ENCODE measurements at regions not wholly inside any gene's neighbourhood (a gene's known extent, or its start where the extent isn't known, plus 50 kb on each side); places are given as distances from the start of the nearest gene placed in this dataset.

GRCh38 chr3:188064831-188065493 lies 89.0 kb upstream of the LPP start:
- no CpG with 5 or more reads among the region's 4 CpGs for WGBS (ENCODE audit: insufficient coverage)
- Mint-ChIP-seq H3K27ac (no peak overlapping the region), H3K27me3 (ENCODE audit: low read depth in 3 of 3) (peaks cover 0 to 3% (median 0%) of the 10 kb centered on the region in 3 donors), H3K4me1 (peaks cover 7% of the 10 kb centered on the region), H3K4me3 (no peak overlapping the region), H3K9me3 (no peaks in the 10 kb centered on the region), H3K36me3 (no peaks in the 10 kb centered on the region)
- intact Hi-C loops (cut with micrococcal nuclease) = no loop called here
- Histone ChIP-seq H3K4me3 (replicated peaks in 1 of 3; ENCODE audit: low read depth in 2 of 3, low read length in 3 of 3) (no peak overlapping the region), H3K27ac (ENCODE audit: low read depth in 1 of 2, low read length in 2 of 2) (no peak overlapping the region), H3K79me2 (ENCODE audit: insufficient read depth, low read length) (no peaks in the 10 kb centered on the region), H2AFZ (ENCODE audit: insufficient read depth, low read depth, low read length, poor library complexity, severe bottlenecking) (no peak overlapping the region), H4K20me1 (ENCODE audit: insufficient read depth, low read length) (no peaks in the 10 kb centered on the region), H3K36me3 (replicated peaks in 1 of 2; ENCODE audit: control insufficient read depth in 1 of 2, insufficient read depth in 2 of 2, low read length in 2 of 2) (no peaks in the 10 kb centered on the region), H3K4me2 (replicated peaks; ENCODE audit: extremely low read depth, low read length, poor library complexity, severe bottlenecking) (no peak overlapping the region), H3K27me3 (ENCODE audit: control insufficient read depth in 2 of 2, insufficient read depth in 2 of 2, low read length in 2 of 2) (no peaks in the 10 kb centered on the region), H3K4me1 (ENCODE audit: control insufficient read depth in 1 of 2, insufficient read depth in 2 of 2, low read length in 2 of 2) (no peaks in the 10 kb centered on the region), H3K9ac (ENCODE audit: insufficient read depth, low read length, poor library complexity, severe bottlenecking) (no peak overlapping the region), H3K9me3 (replicated peaks in 1 of 2; ENCODE audit: control insufficient read depth in 1 of 2, insufficient read depth in 1 of 2, low read length in 2 of 2) (no peaks in the 10 kb centered on the region)
- TF ChIP-seq CTCF (IDR thresholded peaks at IDR 0.05) = no peak
- DNase-seq = no peak

- DNase-seq = no peak
- peaks cover 0 to 3% (median 0%) of the 10 kb centered on the region in 3 donors for H3K27me3 Mint-ChIP-seq (ENCODE audit: low read depth in 3 of 3)
- Histone ChIP-seq H4K20me1 (ENCODE audit: insufficient read depth, low read length) (no peaks in the 10 kb centered on the region), H3K27me3 (ENCODE audit: control insufficient read depth in 2 of 2, insufficient read depth in 2 of 2, low read length in 2 of 2) (no peaks in the 10 kb centered on the region), H3K36me3 (replicated peaks in 1 of 2; ENCODE audit: control insufficient read depth in 1 of 2, insufficient read depth in 2 of 2, low read length in 2 of 2) (no peaks in the 10 kb centered on the region), H2AFZ (ENCODE audit: insufficient read depth, low read depth, low read length, poor library complexity, severe bottlenecking) (no peak overlapping the region), H3K9ac (ENCODE audit: insufficient read depth, low read length, poor library complexity, severe bottlenecking) (no peak overlapping the region), H3K9me3 (replicated peaks in 1 of 2; ENCODE audit: control insufficient read depth in 1 of 2, insufficient read depth in 1 of 2, low read length in 2 of 2) (no peaks in the 10 kb centered on the region), H3K4me3 (replicated peaks in 1 of 3; ENCODE audit: low read depth in 2 of 3, low read length in 3 of 3) (no peak overlapping the region), H3K4me1 (ENCODE audit: control insufficient read depth in 1 of 2, insufficient read depth in 2 of 2, low read length in 2 of 2) (no peaks in the 10 kb centered on the region), H3K79me2 (ENCODE audit: insufficient read depth, low read length) (no peaks in the 10 kb centered on the region), H3K27ac (ENCODE audit: low read depth in 1 of 2, low read length in 2 of 2) (no peak overlapping the region), H3K4me2 (replicated peaks; ENCODE audit: extremely low read depth, low read length, poor library complexity, severe bottlenecking) (no peak overlapping the region)
- no peaks in the 10 kb centered on the region for H3K36me3 Mint-ChIP-seq
- intact Hi-C loops (cut with micrococcal nuclease) = no loop called here
- no peak overlapping the region for H3K27ac Mint-ChIP-seq
- H3K9me3 Mint-ChIP-seq = no peaks in the 10 kb centered on the region
- 86% methylated on average over 3 of the region's 5 CpGs for WGBS (ENCODE audit: insufficient coverage)
- no peak overlapping the region for H3K4me3 Mint-ChIP-seq
- H3K4me1 Mint-ChIP-seq = peaks cover 7% of the 10 kb centered on the region
- no peak for TF ChIP-seq CTCF (IDR thresholded peaks at IDR 0.05)
Observed at GRCh38 chr3:188066141-188066540, 87.8 kb upstream of the LPP start.

Data from CD14-positive monocyte (primary cell).